Tibial nerve (tissue), 4 donors: ENCODE measurements at regions not wholly inside any gene's neighbourhood (a gene's known extent, or its start where the extent isn't known, plus 50 kb on each side); places are given as distances from the start of the nearest gene placed in this dataset.
A peak's percentile ranks its signal among the peaks of the same experiment; 100 is the strongest.

Source experiments
- DNase-seq, 2 donors: peaks; one replicate each; pipeline ENCODE4 v3.0.0-alpha.2; 2019; ENCODE audit warnings: low spot score in 2 of 2
- H3K27ac ChIP-seq, 4 donors: fragments of 200-600 bp; sonication (generic) in 3 of 4; one replicate each; pipeline ENCODE4 v1.5.1; 2017 to 2019; ENCODE audit warnings: mild to moderate bottlenecking in 1 of 4
- H3K27me3 ChIP-seq, 2 donors: fragments of 200-600 bp; sonication (generic) in 1 of 2; one replicate each; pipeline versions ENCODE4 v1.5.1 to v1.6.0; 2017 to 2019
- H3K36me3 ChIP-seq, 3 donors: fragments of 200-600 bp; sonication (generic); one replicate each; pipeline ENCODE4 v1.5.1; 2018 to 2019
- H3K4me1 ChIP-seq, 4 donors: fragments of 200-600 bp; sonication (generic) in 3 of 4; one replicate each; pipeline ENCODE4 v1.5.1; 2017 to 2019
- H3K4me3 ChIP-seq, 4 donors: fragments of 200-600 bp; sonication (generic) in 3 of 4; one replicate each; pipeline ENCODE4 v1.5.1; 2017 to 2019; ENCODE audit warnings: mild to moderate bottlenecking in 1 of 4, moderate library complexity in 1 of 4
- H3K9me3 ChIP-seq, 4 donors: fragments of 200-600 bp; sonication (generic) in 3 of 4; one replicate each; pipeline ENCODE4 v1.5.1; 2017 to 2019
- EP300 ChIP-seq, 2 donors: sonication (generic); formaldehyde crosslinking; IDR thresholded peaks; one replicate each; pipeline ENCODE4 v1.6.1; 2017; ENCODE audit warnings: antibody characterized with exemption in 2 of 2, mild to moderate bottlenecking in 1 of 2
- POLR2A ChIP-seq, 2 donors: fragments of 450-650 bp; IDR thresholded peaks; one replicate each; pipeline ENCODE4 v1.6.1; 2017; ENCODE audit warnings: antibody characterized with exemption in 2 of 2, mild to moderate bottlenecking in 2 of 2, moderate library complexity in 2 of 2
- WGBS, 2 donors: methylation state at CpG; one replicate each; pipeline ENCODE4 v1.1.5; 2018; 5-methylcytosine and 5-hydroxymethylcytosine counted together
- TF ChIP-seq, protein P1 (sequence below), 5 experiments: fragments of 200-600 bp in 3 of 5; fragments of 450-650 bp in 2 of 5; sonication (generic) in 3 of 5; IDR thresholded peaks; one replicate each; pipeline ENCODE4 v1.5.1; 2016 to 2019; ENCODE audit warnings: antibody characterized with exemption in 5 of 5, mild to moderate bottlenecking in 3 of 5, moderate library complexity in 2 of 5

DNA sequence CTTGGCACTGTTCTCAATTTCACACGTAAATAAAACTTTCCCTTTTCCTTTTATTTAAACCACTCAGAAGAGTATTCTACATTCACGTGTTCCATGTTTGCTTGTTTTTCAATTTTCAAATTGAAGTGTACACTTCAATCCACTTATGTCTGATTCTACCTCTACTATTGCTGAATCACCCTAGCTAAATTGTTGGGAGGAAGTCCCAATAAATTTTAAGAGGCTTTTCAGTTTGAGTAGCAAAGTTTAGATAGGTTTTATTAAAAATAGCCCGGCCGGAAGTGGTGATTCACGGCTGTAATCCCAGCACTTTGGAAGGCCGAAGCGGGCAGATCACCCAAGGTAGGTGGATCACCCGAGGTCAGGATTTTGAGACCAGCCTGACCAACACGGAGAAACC lies 1414.7 kb upstream of the CELF2 start:
- no peaks in the 10 kb centered on the region for H3K9me3 ChIP-seq
- H3K27me3 ChIP-seq, result no peaks in the 10 kb centered on the region
- 74 to 75% methylated on average over 9 of the region's 9 CpGs for WGBS, 2 donors
- H3K4me3 ChIP-seq, result no peak overlapping the region
- DNase-seq, result no peak
- no peaks in the 10 kb centered on the region for H3K4me1 ChIP-seq
- no peaks in the 10 kb centered on the region for H3K36me3 ChIP-seq
- TF ChIP-seq POLR2A (IDR thresholded peaks at IDR 0.05), result no peak
- TF ChIP-seq EP300 (IDR thresholded peaks at IDR 0.05), result no peak
- TF ChIP-seq, protein P1, sequence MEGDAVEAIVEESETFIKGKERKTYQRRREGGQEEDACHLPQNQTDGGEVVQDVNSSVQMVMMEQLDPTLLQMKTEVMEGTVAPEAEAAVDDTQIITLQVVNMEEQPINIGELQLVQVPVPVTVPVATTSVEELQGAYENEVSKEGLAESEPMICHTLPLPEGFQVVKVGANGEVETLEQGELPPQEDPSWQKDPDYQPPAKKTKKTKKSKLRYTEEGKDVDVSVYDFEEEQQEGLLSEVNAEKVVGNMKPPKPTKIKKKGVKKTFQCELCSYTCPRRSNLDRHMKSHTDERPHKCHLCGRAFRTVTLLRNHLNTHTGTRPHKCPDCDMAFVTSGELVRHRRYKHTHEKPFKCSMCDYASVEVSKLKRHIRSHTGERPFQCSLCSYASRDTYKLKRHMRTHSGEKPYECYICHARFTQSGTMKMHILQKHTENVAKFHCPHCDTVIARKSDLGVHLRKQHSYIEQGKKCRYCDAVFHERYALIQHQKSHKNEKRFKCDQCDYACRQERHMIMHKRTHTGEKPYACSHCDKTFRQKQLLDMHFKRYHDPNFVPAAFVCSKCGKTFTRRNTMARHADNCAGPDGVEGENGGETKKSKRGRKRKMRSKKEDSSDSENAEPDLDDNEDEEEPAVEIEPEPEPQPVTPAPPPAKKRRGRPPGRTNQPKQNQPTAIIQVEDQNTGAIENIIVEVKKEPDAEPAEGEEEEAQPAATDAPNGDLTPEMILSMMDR (IDR thresholded peaks at IDR 0.05), result no peak
- no peak overlapping the region for H3K27ac ChIP-seq

- H3K9me3 ChIP-seq, result no peaks in the 10 kb centered on the region
- no peak overlapping the region for H3K4me3 ChIP-seq
- no peaks in the 10 kb centered on the region for H3K27me3 ChIP-seq
- H3K4me1 ChIP-seq, result no peaks in the 10 kb centered on the region
- WGBS, 2 donors, result 86 to 89% methylated on average over 2 of the region's 2 CpGs
- TF ChIP-seq POLR2A (IDR thresholded peaks at IDR 0.05), result no peak
- TF ChIP-seq, protein P1 (IDR thresholded peaks at IDR 0.05), result no peak
- TF ChIP-seq EP300 (IDR thresholded peaks at IDR 0.05), result no peak
- no peak overlapping the region for H3K27ac ChIP-seq
- H3K36me3 ChIP-seq, result no peaks in the 10 kb centered on the region
- DNase-seq, result no peak
Measured at GRCh38 chr10:9603972-9604371, 1413.7 kb upstream of the CELF2 start.

GRCh38 chr10:9605231-9605630 lies 1412.4 kb upstream of the CELF2 start:
- WGBS, 2 donors, result 62 to 66% methylated on average over 2 of the region's 2 CpGs

GRCh38 chr10:9608602-9609001 lies 1409.1 kb upstream of the CELF2 start:
- DNase-seq, result no peak
- Histone ChIP-seq H3K36me3 (no peaks in the 10 kb centered on the region), H3K4me1 (peaks cover 0 to 5% (median 0%) of the 10 kb centered on the region in 4 donors), H3K27me3 (no peaks in the 10 kb centered on the region), H3K4me3 (no peak overlapping the region), H3K27ac (no peak overlapping the region), H3K9me3 (no peaks in the 10 kb centered on the region)
- TF ChIP-seq EP300 (IDR thresholded peaks at IDR 0.05), result no peak
- TF ChIP-seq POLR2A (IDR thresholded peaks at IDR 0.05), result no peak
- TF ChIP-seq, protein P1 (IDR thresholded peaks at IDR 0.05), result peak in 2 of 5 experiments; percentile 11 to 25

More at GRCh38 chr10:9605231-9605630, 1412.4 kb upstream of the CELF2 start:
- Histone ChIP-seq H3K9me3 (no peaks in the 10 kb centered on the region), H3K27me3 (no peaks in the 10 kb centered on the region), H3K27ac (no peak overlapping the region), H3K36me3 (no peaks in the 10 kb centered on the region), H3K4me1 (no peaks in the 10 kb centered on the region), H3K4me3 (no peak overlapping the region)
- TF ChIP-seq EP300 (IDR thresholded peaks at IDR 0.05), result no peak
- TF ChIP-seq, protein P1 (IDR thresholded peaks at IDR 0.05), result no peak
- TF ChIP-seq POLR2A (IDR thresholded peaks at IDR 0.05), result no peak
- no peak for DNase-seq

- TF ChIP-seq EP300 (IDR thresholded peaks at IDR 0.05) (no peak), POLR2A (IDR thresholded peaks at IDR 0.05) (no peak)
- TF ChIP-seq, protein P1 (IDR thresholded peaks at IDR 0.05), result no peak
- H3K27ac ChIP-seq, result no peak overlapping the region
- WGBS, 2 donors, result 42 to 56% methylated on average over 8 of the region's 8 CpGs
- H3K36me3 ChIP-seq, result no peaks in the 10 kb centered on the region
- H3K4me3 ChIP-seq, result no peak overlapping the region
- no peaks in the 10 kb centered on the region for H3K9me3 ChIP-seq
- no peaks in the 10 kb centered on the region for H3K27me3 ChIP-seq
- peaks cover 0 to 7% (median 0%) of the 10 kb centered on the region in 4 donors for H3K4me1 ChIP-seq
- DNase-seq, result no peak
Measured at GRCh38 chr10:9613338-9614075, 1404.2 kb upstream of the CELF2 start.
